Fibroblast of peridontal ligament (primary cell): ENCODE measurements at regions not wholly inside any gene's neighbourhood (a gene's known extent, or its start where the extent isn't known, plus 50 kb on each side); places are given as distances from the start of the nearest gene placed in this dataset.
"Not testable (repeated sequence)": the region's sequence is repeated elsewhere in the genome, so short reads cannot be mapped to it uniquely, and the experiment has no call there.

Source experiments
- DNase-seq: peaks from one replicate; pipeline ENCODE4 v3.0.0-alpha.2; 2010; ENCODE audit errors: extremely low read depth

DNA sequence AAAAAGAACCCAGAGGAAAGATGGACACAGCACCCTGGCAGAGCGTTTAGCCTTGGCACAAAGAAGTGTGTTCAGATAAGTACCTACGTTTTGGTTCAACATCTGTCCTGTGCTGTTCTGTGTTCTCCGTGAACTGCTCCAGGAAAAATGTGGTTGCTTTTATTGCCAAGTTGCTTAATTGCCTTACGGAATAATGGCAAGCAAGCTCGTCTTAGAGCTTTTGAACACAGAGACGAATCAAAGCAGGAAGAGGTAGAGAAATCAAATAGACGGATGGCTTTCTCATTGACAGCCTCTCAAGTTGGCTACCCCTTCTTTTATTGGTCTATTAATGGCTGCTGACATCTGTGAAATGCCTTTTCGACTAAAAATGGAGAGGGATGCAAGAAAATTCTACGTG is 911.1 kb upstream of the EEF2KMT start:
- no peak for DNase-seq

GRCh38 chr16:5993356-5993755 is 895.8 kb upstream of the EEF2KMT start:
- no peak for DNase-seq

DNA sequence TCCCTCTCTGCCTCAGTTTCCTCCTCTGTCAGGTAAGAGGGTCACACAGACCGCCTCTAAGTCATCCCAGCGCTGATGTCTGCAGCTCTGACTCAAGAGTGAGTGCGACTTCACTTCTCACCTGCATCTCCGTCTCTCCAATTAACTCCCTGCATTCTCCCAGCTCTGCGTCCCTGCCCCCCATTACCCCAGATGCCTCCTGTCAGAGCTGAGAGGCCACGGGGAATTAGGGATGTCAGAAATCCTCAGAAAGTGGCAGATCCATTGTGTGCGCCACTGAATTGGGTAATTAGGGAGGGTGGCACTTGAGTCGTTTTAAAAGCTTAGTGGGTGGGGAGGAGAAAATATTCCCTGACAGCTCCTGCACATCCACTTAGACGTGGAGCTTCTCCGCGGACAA is 885.4 kb upstream of the EEF2KMT start:
- DNase-seq, result no peak

- no peak for DNase-seq
These were observed 882.4 kb upstream of the EEF2KMT start for GRCh38 chr16:5979905-5980550.

DNA sequence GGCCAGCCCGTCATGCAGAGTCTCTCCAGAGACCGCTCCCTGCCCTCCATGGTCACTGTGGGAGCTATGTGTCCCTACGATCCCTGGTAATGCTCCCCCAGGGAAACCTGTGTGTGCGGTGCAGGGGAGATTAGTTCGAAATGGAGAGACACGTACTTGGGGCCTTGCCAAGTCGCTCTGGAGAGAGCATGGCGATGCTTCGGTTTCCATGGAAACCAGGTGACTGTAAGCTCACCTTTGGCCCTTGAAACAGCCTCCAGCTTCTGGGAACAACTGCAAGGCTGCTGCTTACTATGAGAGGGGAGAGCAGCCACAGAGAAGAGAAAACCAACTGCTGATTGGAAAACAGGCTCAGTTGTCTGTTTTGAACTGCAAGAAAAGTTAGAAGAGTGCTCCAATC is 879.7 kb upstream of the EEF2KMT start:
- no peak for DNase-seq

GRCh38 chr16:5972747-5973146 is 875.2 kb upstream of the EEF2KMT start:
- no peak for DNase-seq

DNA sequence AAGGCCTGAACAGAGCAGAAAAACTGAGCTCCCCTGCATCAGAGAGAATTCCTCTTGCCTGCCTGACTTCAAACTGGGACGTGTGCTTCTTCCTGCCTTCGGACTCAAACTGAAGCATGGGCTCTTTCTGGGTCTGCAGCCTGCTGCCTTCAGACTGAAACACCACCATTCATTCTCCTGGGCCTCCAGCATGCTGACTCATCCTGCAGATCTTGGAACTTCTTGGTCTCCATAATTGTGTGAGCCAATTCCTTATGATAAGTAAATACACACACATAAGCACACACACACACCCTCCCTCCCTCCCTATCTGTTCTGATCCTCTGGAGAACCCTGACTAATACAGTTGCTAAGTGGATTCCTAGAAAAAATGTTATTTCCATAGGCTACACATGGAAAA is 874.3 kb upstream of the EEF2KMT start:
- DNase-seq, result no peak

GRCh38 chr16:5971106-5971505 is 873.5 kb upstream of the EEF2KMT start:
- no peak for DNase-seq

DNA sequence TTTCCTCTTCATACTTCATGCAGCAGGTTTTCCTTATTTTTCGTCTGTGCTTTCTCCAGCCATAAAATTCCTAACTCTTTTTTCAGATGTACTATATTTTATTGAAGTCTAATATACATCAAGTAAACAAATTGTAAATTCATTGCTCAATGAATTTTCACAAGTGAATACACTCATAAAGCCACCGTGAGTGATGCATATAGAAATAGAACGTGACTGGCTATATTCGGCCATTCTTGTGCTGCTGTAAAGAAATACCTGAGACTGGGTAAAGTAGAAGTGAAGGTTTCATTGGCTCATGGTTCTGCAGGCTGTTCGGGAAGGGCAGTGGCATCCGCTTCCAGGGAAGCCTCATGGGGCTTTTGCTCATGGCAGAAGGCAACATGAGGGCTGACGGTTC is 868.4 kb upstream of the EEF2KMT start:
- no peak for DNase-seq

GRCh38 chr16:5965321-5965720 is 867.7 kb upstream of the EEF2KMT start:
- no peak for DNase-seq

- DNase-seq, result no peak
These were observed 853.9 kb upstream of the EEF2KMT start for GRCh38 chr16:5951486-5951885.

- DNase-seq, result no peak
These were observed 847.4 kb upstream of the EEF2KMT start for GRCh38 chr16:5944971-5945370.

DNA sequence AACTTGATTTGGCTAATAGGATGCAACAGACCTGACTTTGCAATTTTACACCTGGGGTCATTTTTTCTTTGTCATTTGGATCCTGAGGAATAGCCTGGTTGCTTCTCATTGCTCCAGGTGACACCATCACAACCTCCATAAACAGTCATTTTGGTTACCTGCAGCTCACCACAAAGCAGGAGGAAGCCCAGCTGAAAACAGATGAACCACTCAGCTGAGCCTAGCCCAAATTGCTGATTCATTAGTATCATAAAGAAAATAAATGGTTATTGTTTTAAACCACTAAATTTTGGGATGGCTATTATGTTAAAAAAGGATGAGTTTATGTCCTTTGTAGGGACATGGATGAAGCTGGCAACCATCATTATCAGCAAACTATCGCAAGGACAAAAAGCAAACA is 841.0 kb upstream of the EEF2KMT start:
- no peak for DNase-seq

- DNase-seq, result no peak
These were observed 835.3 kb upstream of the EEF2KMT start for GRCh38 chr16:5932906-5933305.

GRCh38 chr16:5928476-5929065 is 831.0 kb upstream of the EEF2KMT start:
- DNase-seq, result no peak

GRCh38 chr16:5925850-5926249 is 828.3 kb upstream of the EEF2KMT start:
- DNase-seq, result no peak

GRCh38 chr16:5922686-5923085 is 825.1 kb upstream of the EEF2KMT start:
- DNase-seq, result no peak

DNA sequence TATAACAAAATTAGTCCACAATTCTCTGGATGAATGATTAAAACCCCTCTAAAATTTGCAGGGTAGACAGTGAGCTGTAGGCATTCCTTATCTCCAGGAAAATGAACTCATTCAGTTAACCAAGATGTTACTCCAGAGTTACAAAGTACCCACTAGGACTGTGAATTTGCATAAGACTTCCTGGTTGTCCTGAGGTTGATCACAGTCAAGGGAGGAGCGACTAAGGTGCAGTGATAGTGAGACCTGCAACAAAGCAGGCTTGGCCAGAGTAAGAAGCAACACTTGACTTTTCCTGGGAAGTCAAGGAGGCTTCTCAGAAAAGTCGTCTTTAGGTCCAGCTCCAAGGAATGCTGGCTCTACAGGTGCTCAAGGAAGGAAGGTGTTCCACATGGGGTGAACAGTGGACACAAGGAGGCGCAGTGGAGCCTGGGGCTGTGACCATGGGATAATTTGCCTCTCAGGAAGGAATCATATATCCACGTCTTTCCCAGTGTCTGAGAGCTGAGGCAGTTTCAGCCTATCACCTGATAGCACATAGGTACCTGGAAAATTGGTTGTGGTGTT is 821.1 kb upstream of the EEF2KMT start:
- DNase-seq, result no peak

GRCh38 chr16:5917436-5918195 is 820.0 kb upstream of the EEF2KMT start:
- DNase-seq, result no peak

- DNase-seq, result no peak
These were observed 819.2 kb upstream of the EEF2KMT start for GRCh38 chr16:5916711-5917191.

DNA sequence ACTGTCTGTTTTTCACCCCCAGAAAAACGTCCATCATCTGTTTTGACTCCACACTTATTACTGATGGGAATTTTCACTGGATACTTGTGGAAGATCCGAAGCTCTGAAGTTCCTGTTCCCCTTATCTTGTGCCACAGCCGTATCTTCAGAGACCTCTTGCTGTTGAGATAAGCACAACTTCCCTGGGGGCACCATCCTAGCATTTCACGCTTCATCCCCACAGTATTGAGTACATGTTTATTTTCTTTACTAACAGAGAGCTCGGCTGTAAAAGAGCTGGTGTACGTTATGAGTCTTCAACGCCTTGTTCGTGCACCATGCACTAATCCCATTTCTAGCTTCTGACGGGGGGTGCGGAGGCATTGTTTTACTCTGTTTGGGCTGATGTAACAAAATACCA is 813.6 kb upstream of the EEF2KMT start:
- DNase-seq, result no peak

DNA sequence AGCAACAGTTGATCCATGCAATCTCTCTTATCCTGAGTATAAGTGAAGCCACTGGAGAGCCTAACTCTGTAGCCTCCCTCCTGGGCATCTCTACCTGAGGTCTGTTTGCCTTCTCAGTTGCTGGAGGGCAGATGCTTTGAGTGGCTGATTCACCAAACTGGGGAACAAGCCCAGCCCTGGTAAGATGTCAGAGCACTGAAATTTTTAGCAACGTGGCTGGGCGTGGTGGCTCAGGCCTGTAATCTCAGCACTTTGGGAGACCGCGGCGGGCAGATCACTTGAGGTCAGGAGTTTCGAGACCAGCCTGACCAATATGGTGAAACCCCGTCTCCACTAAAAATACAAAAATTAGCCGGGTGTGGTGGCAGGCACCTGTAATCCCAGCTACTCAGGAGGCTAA is 812.0 kb upstream of the EEF2KMT start:
- DNase-seq, result not testable (repeated sequence)

GRCh38 chr16:5907544-5907943 is 809.9 kb upstream of the EEF2KMT start:
- no peak for DNase-seq
